OCI-LY7 (cell line): ENCODE measurements at regions not wholly inside any gene's neighbourhood (a gene's known extent, or its start where the extent isn't known, plus 50 kb on each side); places are given as distances from the start of the nearest gene placed in this dataset.

Experiments
- BruUV-seq: library from RNA; stranded (reverse); fragments of 400-500 nt; replicated peaks from 2 replicates; lab custom pipeline; 2021; lab: Mats Ljungman, UMichigan
- CTCF ChIA-PET: fragments of 300-600 bp; sonication (Branson Sonifier 250); formaldehyde crosslinking; loops from one replicate; lab custom pipeline; 2022; ENCODE audit warnings: antibody characterized with exemption; ENCODE audit not compliant: unreplicated experiment; lab: Charles Lee
- POLR2A ChIA-PET: fragments of 300-600 bp; sonication (Branson Sonifier 250); formaldehyde crosslinking; loops from one replicate; lab custom pipeline; 2022; ENCODE audit warnings: antibody characterized with exemption; lab: Charles Lee
- DNase-seq: peaks from one replicate; pipeline ENCODE4 v3.0.0-alpha.2; 2015; ENCODE audit warnings: low spot score
- H2AFZ ChIP-seq: fragments of 200-600 bp; sonication (generic), shearing (Covaris generic); 2 replicates; pipeline ENCODE4 v1.6.1; 2014; ENCODE audit warnings: mild to moderate bottlenecking, antibody characterized with exemption, low read length, moderate library complexity
- H3K27ac ChIP-seq: fragments of 200-600 bp; sonication (generic); 2 replicates; pipeline ENCODE4 v1.5.1; 2014; ENCODE audit warnings: mixed run types, low read depth, mild to moderate bottlenecking, moderate library complexity, low read length, inconsistent platforms; ENCODE audit not compliant: poor library complexity, severe bottlenecking
- H3K36me3 ChIP-seq: fragments of 200-600 bp; sonication (generic); 2 replicates; pipeline ENCODE4 v1.6.1; 2014; ENCODE audit warnings: mild to moderate bottlenecking, antibody characterized with exemption, low read length, moderate library complexity, mixed read lengths; ENCODE audit not compliant: insufficient read depth
- H3K4me1 ChIP-seq: fragments of 200-600 bp; sonication (generic); 2 replicates; pipeline ENCODE4 v1.5.1; 2014; ENCODE audit warnings: mild to moderate bottlenecking, low read length; ENCODE audit not compliant: insufficient read depth, poor library complexity, severe bottlenecking
- H3K4me2 ChIP-seq: fragments of 200-600 bp; sonication (generic); 2 replicates; pipeline ENCODE4 v1.6.1; 2014; ENCODE audit warnings: mild to moderate bottlenecking, low read length
- H3K4me3 ChIP-seq: fragments of 200-600 bp; sonication (generic); 2 replicates; pipeline ENCODE4 v1.5.1; 2014; ENCODE audit warnings: mild to moderate bottlenecking, low read depth, low read length; ENCODE audit not compliant: poor library complexity, severe bottlenecking
- H3K79me2 ChIP-seq: fragments of 200-600 bp; sonication (generic); 2 replicates; pipeline ENCODE4 v1.6.1; 2016; ENCODE audit warnings: low read depth, mild to moderate bottlenecking, low read length, moderate library complexity, mixed read lengths; ENCODE audit not compliant: insufficient read depth
- H3K9me2 ChIP-seq: fragments of 200-600 bp; sonication (generic); 2 replicates; pipeline ENCODE4 v1.6.1; 2016; ENCODE audit warnings: mild to moderate bottlenecking, low read length, mixed read lengths; ENCODE audit not compliant: insufficient read depth
- H3K9me3 ChIP-seq: fragments of 200-600 bp; sonication (generic); 2 replicates; pipeline ENCODE4 v1.6.1; 2014; ENCODE audit warnings: mild to moderate bottlenecking, mixed run types, low read length, mixed read lengths
- H4K20me1 ChIP-seq: fragments of 200-600 bp; sonication (generic); 2 replicates; pipeline ENCODE4 v1.6.1; 2014; ENCODE audit warnings: mild to moderate bottlenecking, antibody characterized with exemption, low read length, moderate library complexity, mixed read lengths; ENCODE audit not compliant: insufficient read depth
- CTCF ChIP-seq: fragments of 200-600 bp; sonication (generic); conservative IDR thresholded peaks from 2 replicates; pipeline ENCODE4 v1.5.1; 2014; ENCODE audit warnings: mild to moderate bottlenecking, antibody characterized with exemption, low read length, moderate library complexity, mixed read lengths
- EZH2phosphoT487 ChIP-seq: fragments of 200-600 bp; sonication (generic); IDR thresholded peaks from 2 replicates; pipeline ENCODE4 v1.6.1; 2018; ENCODE audit warnings: low read depth, borderline replicate concordance, mild to moderate bottlenecking, mixed run types, antibody characterized with exemption, low read length, moderate library complexity, mixed read lengths
- intact Hi-C: fragments of 100-400 bp; cut with micrococcal nuclease; formaldehyde crosslinking; loops from one replicate; pipeline ENCODE4 v1.10.0; 2022; ENCODE audit not compliant: unreplicated experiment

- H3K9me2 ChIP-seq = no peaks in the 10 kb centered on the region
- H3K4me3 ChIP-seq = no peak overlapping the region
- H3K36me3 ChIP-seq = no peaks in the 10 kb centered on the region
- no peak overlapping the region for H3K27ac ChIP-seq
- no peak for DNase-seq
- ChIA-PET CTCF (no interaction called here), POLR2A (interaction anchor here (0.6 kb wide), 1 partner anchor 15 kb away, joined by 4 read pairs; no protein-coding TSS in a partner anchor)
- TF ChIP-seq EZH2phosphoT487 (no peak), CTCF (no peak)
- intact Hi-C loops = no loop called here
- H3K79me2 ChIP-seq = no peaks in the 10 kb centered on the region
- no peaks in the 10 kb centered on the region for H3K4me1 ChIP-seq
- H2AFZ ChIP-seq = no peak overlapping the region
- no peak overlapping the region for H3K4me2 ChIP-seq
- no TSS peak for BruUV-seq
- H4K20me1 ChIP-seq = no peaks in the 10 kb centered on the region
- no peaks in the 10 kb centered on the region for H3K9me3 ChIP-seq
Measured at GRCh38 chr18:68114989-68115388, 598.5 kb upstream of the DSEL start.

- CTCF ChIA-PET = no interaction called here
Measured at GRCh38 chr18:68104036-68104435, 587.5 kb upstream of the DSEL start.

More at GRCh38 chr18:68104036-68104435, 587.5 kb upstream of the DSEL start:
- Histone ChIP-seq H3K79me2 (no peaks in the 10 kb centered on the region), H4K20me1 (no peaks in the 10 kb centered on the region), H3K4me1 (no peaks in the 10 kb centered on the region), H3K9me2 (no peaks in the 10 kb centered on the region), H3K36me3 (no peaks in the 10 kb centered on the region), H3K4me3 (no peak overlapping the region), H3K9me3 (no peaks in the 10 kb centered on the region), H3K4me2 (no peak overlapping the region), H3K27ac (no peak overlapping the region), H2AFZ (no peak overlapping the region)
- no peak for DNase-seq
- POLR2A ChIA-PET = no interaction called here
- BruUV-seq = no TSS peak
- intact Hi-C loops = loop anchor here (10.0 kb wide), 1 partner anchor 59 kb away; no protein-coding TSS in a partner anchor
- TF ChIP-seq CTCF (no peak), EZH2phosphoT487 (no peak)
